ENCODE measurements at regions not wholly inside any gene's neighbourhood (a gene's known extent, or its start where the extent isn't known, plus 50 kb on each side); places are given as distances from the start of the nearest gene placed in this dataset.

GRCh38 chr18:27687351-27687979, 489.5 kb downstream of the CDH2 start:
- DNase-seq, result no peak

- DNase-seq, result peak; percentile 18 to 31
Observed at GRCh38 chr18:27685807-27686412, 491.0 kb downstream of the CDH2 start.

DNA sequence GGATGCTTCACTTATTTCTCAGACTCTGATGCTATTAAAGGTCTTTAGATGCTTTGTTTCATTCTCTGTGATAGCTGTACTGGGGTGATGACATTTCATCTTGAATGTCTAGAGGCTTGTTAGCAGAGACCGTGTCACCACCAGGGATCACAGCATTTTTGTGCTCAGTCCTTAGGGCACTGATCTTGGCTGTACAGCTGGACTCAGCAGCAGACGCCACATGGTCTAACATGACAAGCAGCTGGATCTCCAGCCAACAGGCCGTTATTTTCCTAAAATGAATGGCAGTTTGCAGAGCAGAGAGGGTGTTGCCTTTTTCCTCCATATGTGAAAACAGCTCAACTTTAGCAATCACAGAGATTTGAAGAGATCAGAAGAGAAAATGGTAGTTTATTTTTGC, 491.8 kb downstream of the CDH2 start:
- no peak for DNase-seq

DNA sequence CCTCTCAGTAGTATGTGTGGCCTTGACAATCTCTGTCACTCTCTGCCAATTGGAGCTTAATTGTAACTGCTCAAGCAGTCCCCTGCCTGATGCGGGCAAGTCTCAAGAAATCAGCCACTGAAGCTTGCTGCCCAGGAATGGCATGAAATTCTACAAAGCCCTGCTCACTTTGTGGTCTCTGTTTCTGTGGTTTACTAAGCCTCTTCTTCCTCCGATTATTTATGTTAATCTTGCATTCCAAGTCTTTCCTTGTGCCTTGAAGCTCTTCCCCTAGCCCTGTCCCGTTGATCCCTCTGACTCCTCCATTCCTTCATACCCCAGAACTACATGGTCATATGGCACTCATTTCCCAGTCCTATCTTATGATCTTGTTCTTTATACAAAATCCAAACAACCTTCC, 489.3 kb upstream of the CHST9 start:
- no peak for DNase-seq

- DNase-seq, result no peak
Observed at GRCh38 chr18:27673861-27674260, 488.8 kb upstream of the CHST9 start.

DNA sequence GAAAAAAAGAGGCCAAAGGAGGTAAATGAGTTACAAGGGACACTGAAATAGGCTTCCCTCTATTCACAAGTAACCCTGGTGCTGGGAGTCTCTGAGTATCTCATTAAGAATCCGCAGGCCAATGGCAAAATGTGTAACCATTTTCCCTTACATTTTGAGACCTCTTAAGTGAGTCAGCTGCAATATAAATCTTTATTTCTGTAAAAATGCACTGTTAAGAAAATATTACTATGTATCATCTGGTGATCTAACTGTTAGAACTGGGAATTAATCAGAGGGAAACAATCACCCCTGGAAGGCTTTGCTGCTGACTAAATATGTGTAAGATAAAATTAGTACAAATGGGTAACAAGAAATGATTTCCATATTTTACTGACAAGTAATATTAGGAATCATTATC, 483.1 kb upstream of the CHST9 start:
- no peak for DNase-seq

GRCh38 chr18:27667064-27667463, 482.0 kb upstream of the CHST9 start:
- no peak for DNase-seq

GRCh38 chr18:27666016-27666415, 480.9 kb upstream of the CHST9 start:
- DNase-seq, result no peak

DNA sequence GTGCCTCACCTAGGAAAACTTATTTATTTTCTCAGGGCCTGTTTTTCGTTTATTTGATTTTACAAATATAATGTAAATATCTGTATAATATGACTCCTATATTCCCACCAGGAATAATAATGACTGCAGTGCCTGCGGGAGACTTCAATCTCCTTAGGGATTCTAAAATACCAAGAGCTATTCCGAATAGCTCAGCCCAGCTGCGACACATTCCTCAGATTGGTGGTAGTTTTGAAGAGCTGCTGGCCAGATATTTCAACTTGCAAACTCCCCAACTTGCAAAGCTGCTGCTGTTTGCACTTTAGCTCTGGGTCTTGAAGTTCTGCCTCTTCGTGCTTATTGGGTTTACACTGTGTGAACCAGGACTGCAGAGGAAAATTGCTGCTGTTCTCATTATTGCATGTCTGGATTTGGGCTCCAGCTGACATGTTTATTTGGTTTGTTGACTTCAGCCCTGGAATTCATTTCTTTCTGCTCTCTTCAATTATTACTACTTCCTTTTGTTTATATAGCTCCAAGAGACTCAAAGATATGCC, 480.2 kb upstream of the CHST9 start:
- no peak for DNase-seq

DNA sequence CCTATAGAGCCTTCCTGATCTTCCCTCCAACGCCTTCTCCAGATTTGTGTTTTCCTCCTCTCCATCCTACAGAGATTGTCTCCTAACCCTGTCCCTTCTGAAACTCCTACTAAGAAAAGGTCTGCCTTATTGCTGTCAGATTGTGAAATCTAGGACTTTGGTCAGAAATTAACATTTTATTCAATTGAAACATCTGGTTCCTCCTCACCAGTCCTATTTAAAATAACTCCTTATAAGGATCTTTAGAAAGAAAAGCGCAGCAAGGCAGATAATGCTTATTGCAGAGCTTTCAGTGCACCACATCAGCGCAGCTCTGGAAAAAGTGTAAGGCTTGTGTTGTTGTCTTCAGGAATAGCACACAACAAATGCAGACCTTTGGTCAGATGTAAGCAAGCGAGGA, 477.8 kb upstream of the CHST9 start:
- DNase-seq, result no peak

DNA sequence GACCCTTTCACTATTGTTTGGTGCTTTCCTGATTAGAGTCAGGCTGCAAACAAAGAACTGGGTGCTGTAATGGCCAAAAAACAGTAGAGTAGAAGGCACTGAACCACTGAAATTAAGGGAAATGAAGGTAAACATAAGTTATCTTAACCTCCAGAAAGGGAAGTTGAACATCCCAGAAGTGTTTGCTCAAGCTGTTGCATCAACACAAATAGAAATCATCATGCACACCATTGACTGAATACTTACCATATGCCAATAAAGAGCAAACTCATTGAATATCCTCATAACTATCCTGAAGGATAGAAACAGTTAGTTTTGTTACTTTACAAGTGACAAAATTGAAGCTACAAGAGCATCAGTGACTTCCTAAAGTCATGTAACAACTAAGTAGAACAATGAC, 477.4 kb upstream of the CHST9 start:
- DNase-seq, result no peak

DNA sequence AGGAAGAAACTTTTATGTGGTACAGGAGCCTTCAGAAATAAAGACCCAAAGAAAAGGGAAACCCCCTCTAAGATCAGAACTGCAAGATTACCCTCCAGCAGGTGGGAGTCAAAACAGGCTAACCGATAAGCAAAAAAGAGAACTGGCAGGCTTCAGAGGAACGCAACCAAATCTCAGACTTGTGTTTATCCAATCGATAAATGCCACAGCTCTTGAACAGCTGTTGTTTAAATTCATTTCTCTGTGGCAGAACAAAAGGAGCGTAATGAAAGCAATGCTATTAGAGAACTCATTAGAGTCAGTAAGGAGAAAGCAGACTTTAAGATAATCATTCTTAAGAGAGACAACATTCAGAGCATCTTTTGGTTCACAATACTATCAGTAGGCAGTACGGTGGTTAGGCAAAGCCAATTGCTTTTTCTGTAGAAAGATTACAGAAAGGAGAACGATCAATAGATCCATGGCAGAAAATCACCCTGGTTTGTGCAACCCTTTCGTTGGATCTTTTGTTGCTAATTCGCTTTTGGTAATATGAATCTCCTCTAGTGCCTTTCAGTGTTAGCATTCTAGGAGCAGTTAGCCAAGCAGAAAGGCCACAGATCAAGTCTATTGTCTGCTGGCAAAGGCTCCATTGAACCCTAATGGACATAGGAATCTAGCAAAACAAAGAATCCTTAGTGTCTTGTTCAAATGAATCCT, 476.4 kb upstream of the CHST9 start:
- DNase-seq, result no peak

- no peak for DNase-seq
Observed at GRCh38 chr18:27656905-27657304, 471.8 kb upstream of the CHST9 start.

GRCh38 chr18:27656167-27656778, 471.2 kb upstream of the CHST9 start:
- DNase-seq, result no peak

GRCh38 chr18:27653247-27653646, 468.1 kb upstream of the CHST9 start:
- no peak for DNase-seq

- no peak for DNase-seq
Observed at GRCh38 chr18:27652480-27653121, 467.5 kb upstream of the CHST9 start.

- no peak for DNase-seq
Observed at GRCh38 chr18:27649621-27650020, 464.5 kb upstream of the CHST9 start.

GRCh38 chr18:27645929-27646328, 460.8 kb upstream of the CHST9 start:
- DNase-seq, result no peak

- no peak for DNase-seq
Observed at GRCh38 chr18:27636576-27637085, 451.5 kb upstream of the CHST9 start.

- DNase-seq, result no peak
Observed at GRCh38 chr18:27632706-27633105, 447.6 kb upstream of the CHST9 start.

DNA sequence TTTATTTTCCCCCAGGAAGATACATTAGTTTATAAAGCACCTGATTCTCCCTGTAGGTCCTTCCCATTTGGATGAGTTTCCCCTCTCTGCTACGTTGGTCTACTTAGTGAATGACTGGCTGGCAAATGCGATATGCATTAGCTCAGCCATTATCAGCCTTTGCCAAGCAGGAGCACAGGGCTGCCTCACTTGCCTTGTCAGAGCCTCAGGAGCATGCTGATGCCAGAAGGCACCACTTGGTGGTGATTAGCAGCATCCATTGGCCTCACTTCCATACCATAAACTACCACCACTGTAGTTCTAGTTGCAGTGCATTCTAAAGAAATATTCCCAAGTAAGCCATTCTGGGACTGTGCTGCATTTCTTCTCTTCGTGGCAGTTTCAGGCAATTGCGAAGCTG, 442.8 kb upstream of the CHST9 start:
- DNase-seq, result no peak

GRCh38 chr18:27621236-27621890, 436.3 kb upstream of the CHST9 start:
- no peak for DNase-seq

GRCh38 chr18:27619906-27620305, 434.8 kb upstream of the CHST9 start:
- no peak for DNase-seq
